Psoas muscle (tissue), 7 donors: ENCODE measurements at regions not wholly inside any gene's neighbourhood (a gene's known extent, or its start where the extent isn't known, plus 50 kb on each side); places are given as distances from the start of the nearest gene placed in this dataset.

Source experiments
- ATAC-seq, 4 donors: fragments of 200-7000 bp; cut with Tn5 transposase; one replicate each; pipeline ENCODE4 v1.9.1; 2020; ENCODE audit warnings: moderate library complexity in 3 of 4, mild to moderate bottlenecking in 2 of 4
- DNase-seq, 2 donors: peaks; one replicate each; pipeline ENCODE4 v3.0.0-alpha.2; 2020
- H3K27ac ChIP-seq: fragments of 200-600 bp; one replicate; pipeline ENCODE4 v1.8.0; 2022
- H3K27me3 ChIP-seq, 3 donors: fragments of 200-600 bp in 1 of 3; one replicate each; pipeline versions ENCODE4 v1.6.1 to v1.8.0; 2013 to 2022; ENCODE audit warnings: low read length in 2 of 3, mild to moderate bottlenecking in 2 of 3, moderate library complexity in 1 of 3; ENCODE audit not compliant: insufficient read depth in 3 of 3
- H3K36me3 ChIP-seq, 2 donors: fragments of 200-600 bp in 1 of 2; one replicate each; pipeline versions ENCODE4 v1.6.1 to v1.8.0; 2013 to 2022; ENCODE audit warnings: low read depth in 1 of 2, mild to moderate bottlenecking in 1 of 2, moderate library complexity in 1 of 2; ENCODE audit not compliant: insufficient read depth in 1 of 2
- H3K4me1 ChIP-seq: fragments of 200-600 bp; one replicate; pipeline ENCODE4 v1.8.0; 2022
- H3K4me3 ChIP-seq: fragments of 200-600 bp; one replicate; pipeline ENCODE4 v1.8.0; 2022; ENCODE audit warnings: mild to moderate bottlenecking
- H3K9me3 ChIP-seq: fragments of 200-600 bp; one replicate; pipeline ENCODE4 v1.8.0; 2022
- CTCF ChIP-seq: fragments of 200-600 bp; IDR thresholded peaks from one replicate; pipeline ENCODE4 v1.8.0; 2022; ENCODE audit warnings: antibody characterized with exemption
- WGBS, 3 donors: extraction: QIAGEN DNeasy Blood & Tissue Kit; methylation state at CpG; one replicate each; pipeline versions ENCODE4 v1.1.6 to v1.1.7; 2013; 5-methylcytosine and 5-hydroxymethylcytosine counted together
- intact Hi-C, 2 donors: fragments of 100-400 bp; cut with DNase I; formaldehyde crosslinking; loops; one replicate each; pipeline versions ENCODE4 v1.11.0 to v1.14.2; 2022
- donor health status: healthy with polysubstance abuse.
- donor health status: DM: no; HTN: no; CAD: no; lungs with moderate emphysema.
- donor health status: Bipolar disorder and iron deficiency.
- donor health status: healthy.
- donor health status: DM: yes; HTN: yes; CAD: no.
- donor health status: DM: no; HTN: no; CAD: no.
- donor health status: DM: yes; HTN: yes; CAD: no.

GRCh38 chr13:78024996-78025395 lies 106.4 kb upstream of the EDNRB start:
- Histone ChIP-seq H3K27ac (no peak overlapping the region), H3K4me3 (no peak overlapping the region), H3K27me3 (no peaks in the 10 kb centered on the region), H3K36me3 (no peaks in the 10 kb centered on the region), H3K9me3 (no peaks in the 10 kb centered on the region), H3K4me1 (no peaks in the 10 kb centered on the region)
- no peak for TF ChIP-seq CTCF
- ATAC-seq, result no peak
- intact Hi-C loops, result no loop called here
- no peak for DNase-seq

GRCh38 chr13:78022164-78022877 lies 103.7 kb upstream of the EDNRB start:
- TF ChIP-seq CTCF, result no peak
- 56 to 59% (median 56%) methylated on average over 2 of the region's 2 CpGs for WGBS, 3 donors
- Histone ChIP-seq H3K4me3 (no peak overlapping the region), H3K27me3 (no peaks in the 10 kb centered on the region), H3K9me3 (peaks cover 5% of the 10 kb centered on the region), H3K27ac (no peak overlapping the region), H3K4me1 (no peaks in the 10 kb centered on the region), H3K36me3 (no peaks in the 10 kb centered on the region)
- intact Hi-C loops, result no loop called here
- DNase-seq (no peak), ATAC-seq (no peak)

GRCh38 chr13:78020861-78021260 lies 102.2 kb upstream of the EDNRB start:
- intact Hi-C loops, result no loop called here
- TF ChIP-seq CTCF, result no peak
- no peaks in the 10 kb centered on the region for H3K27me3 ChIP-seq
- DNase-seq (peak in 1 of 2 donors; percentile 44), ATAC-seq (no peak)
- H3K36me3 ChIP-seq, result no peaks in the 10 kb centered on the region
- H3K9me3 ChIP-seq, result peaks cover 10% of the 10 kb centered on the region
- 23 to 29% (median 24%) methylated on average over 7 of the region's 7 CpGs for WGBS, 3 donors
- H3K4me1 ChIP-seq, result no peaks in the 10 kb centered on the region
- no peak overlapping the region for H3K27ac ChIP-seq
- H3K4me3 ChIP-seq, result no peak overlapping the region

- Histone ChIP-seq H3K27me3 (no peaks in the 10 kb centered on the region), H3K36me3 (no peaks in the 10 kb centered on the region), H3K27ac (no peak overlapping the region), H3K4me1 (no peaks in the 10 kb centered on the region), H3K4me3 (no peak overlapping the region), H3K9me3 (peaks cover 10% of the 10 kb centered on the region)
- no peak for TF ChIP-seq CTCF
- intact Hi-C loops, result no loop called here
- ATAC-seq, result no peak
- 75 to 83% (median 76%) methylated on average over 3 of the region's 3 CpGs for WGBS, 3 donors
- DNase-seq, result no peak
Measured at GRCh38 chr13:78015782-78016181, 97.2 kb upstream of the EDNRB start.

GRCh38 chr13:78012046-78012445 lies 93.4 kb upstream of the EDNRB start:
- Histone ChIP-seq H3K27me3 (no peaks in the 10 kb centered on the region), H3K36me3 (no peaks in the 10 kb centered on the region), H3K4me3 (no peak overlapping the region), H3K4me1 (no peaks in the 10 kb centered on the region), H3K9me3 (peaks cover 4% of the 10 kb centered on the region), H3K27ac (no peak overlapping the region)
- no peak for TF ChIP-seq CTCF
- DNase-seq (no peak), ATAC-seq (no peak)
- 78 to 84% (median 81%) methylated on average over 2 of the region's 2 CpGs for WGBS, 3 donors
- intact Hi-C loops, result no loop called here
